H1 (cell line): ENCODE measurements at regions not wholly inside any gene's neighbourhood (a gene's known extent, or its start where the extent isn't known, plus 50 kb on each side); places are given as distances from the start of the nearest gene placed in this dataset.
"Not testable (repeated sequence)": the region's sequence is repeated elsewhere in the genome, so short reads cannot be mapped to it uniquely, and the experiment has no call there.

ENCODE experiments used
- CTCF ChIA-PET: fragments of 300-600 bp; sonication (Branson Sonifier 250); formaldehyde crosslinking; loops from one replicate; lab custom pipeline; 2021; ENCODE audit not compliant: partially characterized antibody; lab: Charles Lee
- POLR2A ChIA-PET: fragments of 300-600 bp; sonication (Branson Sonifier 250); formaldehyde crosslinking; loops from one replicate; lab custom pipeline; 2021; ENCODE audit warnings: inconsistent platforms; ENCODE audit not compliant: partially characterized antibody; lab: Charles Lee
- DNase-seq, 2 experiments: peaks; one replicate each; pipeline versions ENCODE4 v3.0.0 to v3.0.0-alpha.2; 2010 to 2022; ENCODE audit warnings: low spot score in 2 of 2, low read depth in 1 of 2, mixed read lengths in 1 of 2
- FAIRE-seq: peaks from 2 replicates; lab custom pipeline; 2011; peaks lifted over from hg19 to GRCh38; lab: Jason Lieb, UNC
- H2AFZ ChIP-seq: 2 replicates; pipeline ENCODE4 v1.8.1; 2012; ENCODE audit warnings: low read length, inconsistent platforms
- H2AK5ac ChIP-seq: 2 replicates; pipeline ENCODE4 v1.6.1; 2013; ENCODE audit warnings: low read depth, low read length
- H2BK120ac ChIP-seq: replicated peaks from 2 replicates; pipeline ENCODE3; 2013; ENCODE audit warnings: low read depth, low read length, inconsistent platforms
- H2BK12ac ChIP-seq: 2 replicates; pipeline ENCODE4 v1.6.1; 2013; ENCODE audit warnings: low read depth, low read length
- H2BK15ac ChIP-seq: 2 replicates; pipeline ENCODE4 v1.6.1; 2013; ENCODE audit warnings: low read length
- H2BK20ac ChIP-seq: 2 replicates; pipeline ENCODE4 v1.6.1; 2013; ENCODE audit warnings: low read length
- H2BK5ac ChIP-seq: 2 replicates; pipeline ENCODE4 v1.6.1; 2013; ENCODE audit warnings: low read depth, low read length
- H3K14ac ChIP-seq: 2 replicates; pipeline ENCODE4 v1.6.1; 2013; ENCODE audit warnings: inconsistent platforms; ENCODE audit not compliant: insufficient read length
- H3K18ac ChIP-seq: 2 replicates; pipeline ENCODE4 v1.6.1; 2013; ENCODE audit warnings: low read length; ENCODE audit errors: extremely low read depth
- H3K23ac ChIP-seq: 2 replicates; pipeline ENCODE4 v1.6.1; 2013; ENCODE audit warnings: inconsistent platforms; ENCODE audit not compliant: insufficient read length
- H3K23me2 ChIP-seq: 2 replicates; pipeline ENCODE4 v1.6.1; 2013; ENCODE audit warnings: low read depth, low read length
- H3K27ac ChIP-seq: 2 replicates; pipeline ENCODE4 v1.6.1; 2011; ENCODE audit warnings: low read depth, low read length, inconsistent platforms
- H3K27me3 ChIP-seq, 4 experiments: replicated peaks in 1 of 4; 1 replicate in 1 of 4; 2 replicates in 3 of 4; pipeline versions ENCODE4 v1.6.1 to v1.8.1; 2011 to 2013; ENCODE audit warnings: low read length in 3 of 4, mild to moderate bottlenecking in 3 of 4, inconsistent platforms in 2 of 4, mixed read lengths in 2 of 4, moderate library complexity in 1 of 4; ENCODE audit not compliant: control insufficient read depth in 3 of 4, insufficient read depth in 3 of 4; ENCODE audit errors: extremely low read depth in 1 of 4
- H3K36me3 ChIP-seq, 4 experiments: 2 replicates each; pipeline versions ENCODE4 v1.6.1 to v1.8.1; 2011 to 2013; ENCODE audit warnings: mild to moderate bottlenecking in 4 of 4, low read length in 3 of 4, moderate library complexity in 2 of 4, control low read depth in 1 of 4, inconsistent platforms in 1 of 4; ENCODE audit not compliant: insufficient read depth in 4 of 4, control insufficient read depth in 2 of 4
- H3K4ac ChIP-seq: replicated peaks from 2 replicates; pipeline ENCODE3; 2013; ENCODE audit warnings: low read length, low read depth, mixed read lengths, inconsistent platforms; ENCODE audit not compliant: insufficient read length
- H3K4me1 ChIP-seq, 4 experiments: replicated peaks in 1 of 4; 1 replicate in 1 of 4; 2 replicates in 3 of 4; pipeline versions ENCODE4 v1.6.1 to v1.8.1; 2011 to 2013; ENCODE audit warnings: low read length in 3 of 4, inconsistent platforms in 2 of 4, mixed read lengths in 1 of 4; ENCODE audit not compliant: insufficient read depth in 4 of 4, control insufficient read depth in 3 of 4
- H3K4me2 ChIP-seq, 2 experiments: 2 replicates each; pipeline versions ENCODE4 v1.6.1 to v1.8.1; 2011 to 2013; ENCODE audit warnings: low read depth in 2 of 2, low read length in 2 of 2, control low read depth in 1 of 2, inconsistent platforms in 1 of 2, mild to moderate bottlenecking in 1 of 2; ENCODE audit not compliant: insufficient read depth in 1 of 2
- H3K4me3 ChIP-seq, 4 experiments: fragments of 200-600, 300-600 bp in 1 of 4; sonication (generic), shearing (Covaris generic), sonication (Bioruptor Twin) in 1 of 4; 2 replicates each; pipeline versions ENCODE4 v1.5.1 to v1.8.1; 2011 to 2016; ENCODE audit warnings: low read length in 4 of 4, low read depth in 3 of 4, control low read depth in 2 of 4, inconsistent platforms in 2 of 4, mild to moderate bottlenecking in 2 of 4, mixed read lengths in 1 of 4, moderate library complexity in 1 of 4; ENCODE audit not compliant: insufficient read depth in 2 of 4; ENCODE audit errors: extremely low read depth in 1 of 4
- H3K56ac ChIP-seq: replicated peaks from 2 replicates; pipeline ENCODE3; 2013; ENCODE audit warnings: low read depth, mild to moderate bottlenecking, mixed read lengths, low read length, inconsistent platforms; ENCODE audit not compliant: insufficient read length
- H3K79me1 ChIP-seq: 2 replicates; pipeline ENCODE4 v1.6.1; 2013; ENCODE audit warnings: low read depth, low read length, control low read depth
- H3K79me2 ChIP-seq, 2 experiments: 2 replicates each; pipeline versions ENCODE4 v1.6.1 to v1.8.1; 2012 to 2013; ENCODE audit warnings: low read length in 2 of 2, mild to moderate bottlenecking in 2 of 2, inconsistent platforms in 1 of 2; ENCODE audit not compliant: insufficient read depth in 2 of 2, control insufficient read depth in 1 of 2
- H3K9ac ChIP-seq, 4 experiments: replicated peaks in 1 of 4; 1 replicate in 1 of 4; 2 replicates in 3 of 4; pipeline versions ENCODE4 v1.6.1 to v1.8.1; 2011 to 2013; ENCODE audit warnings: low read depth in 3 of 4, low read length in 3 of 4, control low read depth in 2 of 4, mild to moderate bottlenecking in 2 of 4, moderate library complexity in 2 of 4, inconsistent platforms in 1 of 4; ENCODE audit errors: extremely low read depth in 1 of 4
- H3K9me3 ChIP-seq, 2 experiments: 2 replicates each; pipeline versions ENCODE4 v1.6.1 to v1.8.1; 2012 to 2013; ENCODE audit warnings: mild to moderate bottlenecking in 2 of 2, moderate library complexity in 2 of 2, control low read depth in 1 of 2, inconsistent platforms in 1 of 2, low read depth in 1 of 2, low read length in 1 of 2, mixed read lengths in 1 of 2; ENCODE audit not compliant: insufficient read depth in 2 of 2
- H4K20me1 ChIP-seq, 2 experiments: replicated peaks in 1 of 2; 2 replicates each; pipeline versions ENCODE3 to v1.8.1; 2011 to 2013; ENCODE audit warnings: inconsistent platforms in 2 of 2, low read length in 2 of 2, mild to moderate bottlenecking in 1 of 2; ENCODE audit not compliant: insufficient read depth in 2 of 2, control insufficient read depth in 1 of 2
- H4K5ac ChIP-seq: 2 replicates; pipeline ENCODE4 v1.6.1; 2013; ENCODE audit warnings: low read length, low read depth, mixed read lengths, inconsistent platforms; ENCODE audit not compliant: insufficient read length
- H4K8ac ChIP-seq: 2 replicates; pipeline ENCODE4 v1.8.0; 2013; ENCODE audit warnings: mild to moderate bottlenecking, moderate library complexity, low read length, inconsistent platforms; ENCODE audit not compliant: insufficient read depth; ENCODE audit errors: extremely low read depth
- H4K91ac ChIP-seq: replicated peaks from 2 replicates; pipeline ENCODE3; 2013; ENCODE audit warnings: low read length, mixed read lengths, inconsistent platforms; ENCODE audit not compliant: insufficient read length
- RAD21 ChIP-seq, 2 experiments: IDR thresholded peaks in 1 of 2; conservative IDR thresholded peaks in 1 of 2; 2 replicates each; pipeline ENCODE4 v1.6.1; 2011; ENCODE audit warnings: low read depth in 2 of 2, low read length in 2 of 2, improper control_type of control experiment in 1 of 2, inconsistent platforms in 1 of 2, mild to moderate bottlenecking in 1 of 2, moderate library complexity in 1 of 2
- TBP ChIP-seq: IDR thresholded peaks from 2 replicates; pipeline ENCODE4 v1.6.1; 2011; ENCODE audit warnings: low read depth, low read length, improper control_type of control experiment
- WGBS, 2 experiments: shearing (Covaris generic) in 1 of 2; methylation state at CpG; one replicate each; pipeline versions ENCODE4 v1.1.6 to v1.1.7; 2013 to 2015; ENCODE audit warnings: low lambda C conversion rate in 2 of 2, mixed read lengths in 2 of 2, inconsistent platforms in 1 of 2, low coverage in 1 of 2, missing lambda C conversion rate in 1 of 2; ENCODE audit not compliant: insufficient replicate concordance in 2 of 2, insufficient coverage in 1 of 2, insufficient read length in 1 of 2; ENCODE audit errors: extremely low coverage in 1 of 2, missing lambda C conversion rate in 1 of 2; 5-methylcytosine and 5-hydroxymethylcytosine counted together

DNA sequence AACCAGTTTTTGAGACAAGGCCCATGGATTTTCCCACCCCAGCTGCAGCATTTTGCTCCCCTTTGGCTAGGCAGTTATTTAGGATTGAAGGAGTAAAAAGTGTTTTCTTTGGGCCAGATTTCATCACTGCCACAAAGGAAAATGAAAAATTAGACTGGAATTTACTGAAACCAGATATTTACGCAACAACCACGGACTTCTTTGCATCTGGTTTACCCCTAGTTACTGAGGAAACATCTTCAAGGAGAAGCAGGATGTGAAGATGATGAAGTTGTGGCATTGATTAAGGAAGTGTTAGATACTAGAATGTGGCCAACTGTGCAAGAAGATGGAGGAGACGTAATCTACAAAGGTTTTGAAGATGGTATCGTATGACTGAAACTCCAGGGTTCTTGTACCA is 165.2 kb upstream of the MYRIP start (continued):
- no peak for TF ChIP-seq TBP
- no peak for TF ChIP-seq RAD21 (IDR thresholded peaks at IDR 0.05 in 1 of 2, conservative IDR thresholded peaks at IDR 0.05 in 1 of 2; ENCODE audit: low read depth in 2 of 2, low read length in 2 of 2)

DNA sequence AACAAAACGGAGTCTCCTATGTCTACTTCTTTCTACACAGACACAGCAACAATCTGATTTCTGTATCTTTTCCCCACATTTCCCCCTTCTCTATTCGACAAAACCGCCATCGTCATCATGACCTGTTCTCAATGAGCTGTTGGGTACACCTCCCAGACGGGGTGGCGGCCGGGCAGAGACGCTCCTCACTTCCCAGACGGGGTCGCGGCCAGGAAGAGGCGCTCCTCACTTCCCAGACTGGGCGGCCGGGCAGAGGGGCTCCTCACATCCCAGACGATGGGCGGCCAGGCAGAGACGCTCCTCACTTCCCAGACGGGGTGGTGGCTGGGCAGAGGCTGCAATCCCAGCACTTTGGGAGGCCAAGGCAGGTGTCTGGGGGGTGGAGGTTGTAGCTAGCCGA is 158.2 kb upstream of the MYRIP start:
- H2BK15ac ChIP-seq, H4K8ac ChIP-seq, H3K23ac ChIP-seq, H3K14ac ChIP-seq, H3K18ac ChIP-seq, H2BK12ac ChIP-seq, H3K79me2 ChIP-seq, H2AK5ac ChIP-seq, H3K36me3 ChIP-seq, H3K4me1 ChIP-seq, H2BK120ac ChIP-seq, H3K23me2 ChIP-seq, H2BK20ac ChIP-seq, H3K4ac ChIP-seq, H4K5ac ChIP-seq, H3K9me3 ChIP-seq, H4K20me1 ChIP-seq, H2AFZ ChIP-seq, H3K4me3 ChIP-seq, H2BK5ac ChIP-seq, POLR2A ChIA-PET, H3K27me3 ChIP-seq, H3K4me2 ChIP-seq, FAIRE-seq, H3K9ac ChIP-seq, H3K79me1 ChIP-seq, CTCF ChIA-PET, H3K56ac ChIP-seq, DNase-seq, H4K91ac ChIP-seq, H3K27ac ChIP-seq: not testable (repeated sequence)
- 91% methylated on average over 18 of the region's 19 CpGs; no CpG with 5 or more reads in 1 of the 2 experiments for WGBS, 2 experiments
